Tibial nerve (tissue), 3 donors: ENCODE measurements at regions not wholly inside any gene's neighbourhood (a gene's known extent, or its start where the extent isn't known, plus 50 kb on each side); places are given as distances from the start of the nearest gene placed in this dataset.
"Not testable (repeated sequence)": the region's sequence is repeated elsewhere in the genome, so short reads cannot be mapped to it uniquely, and the experiment has no call there.

Source experiments
- CTCF ChIP-seq, 5 experiments: fragments of 200-600 bp in 3 of 5; fragments of 450-650 bp in 2 of 5; sonication (generic) in 3 of 5; IDR thresholded peaks; one replicate each; pipeline ENCODE4 v1.5.1; 2016 to 2019; ENCODE audit warnings: antibody characterized with exemption in 5 of 5, mild to moderate bottlenecking in 3 of 5, moderate library complexity in 2 of 5
- POLR2A ChIP-seq, 2 donors: fragments of 450-650 bp; IDR thresholded peaks; one replicate each; pipeline ENCODE4 v1.6.1; 2017; ENCODE audit warnings: antibody characterized with exemption in 2 of 2, mild to moderate bottlenecking in 2 of 2, moderate library complexity in 2 of 2

- not testable (repeated sequence) for TF ChIP-seq CTCF, POLR2A (IDR thresholded peaks at IDR 0.05)
Observed at GRCh38 chr3:170650557-170650956, 64.7 kb upstream of the SLC7A14 start.
